GM21619 (cell line): ENCODE measurements at regions not wholly inside any gene's neighbourhood (a gene's known extent, or its start where the extent isn't known, plus 50 kb on each side); places are given as distances from the start of the nearest gene placed in this dataset.
"Not testable (repeated sequence)": the region's sequence is repeated elsewhere in the genome, so short reads cannot be mapped to it uniquely, and the experiment has no call there.

Experiments
- ATAC-seq: cut with Tn5 transposase; IDR thresholded peaks from one replicate; pipeline ENCODE4 v1.9.1; 2021; ENCODE audit not compliant: unreplicated experiment

- ATAC-seq, result no peak
Measured at GRCh38 chr3:160047876-160048275, 59.2 kb downstream of the IL12A start.

- no peak for ATAC-seq
Measured at GRCh38 chr3:160049038-160049437, 60.4 kb downstream of the IL12A start.

- ATAC-seq, result no peak
Measured at GRCh38 chr3:160049565-160049964, 60.9 kb downstream of the IL12A start.

- ATAC-seq, result no peak
Measured at GRCh38 chr3:160049988-160050387, 61.4 kb downstream of the IL12A start.

GRCh38 chr3:160052385-160053047 lies 63.9 kb downstream of the IL12A start:
- ATAC-seq, result no peak

- ATAC-seq, result no peak
Measured at GRCh38 chr3:160053048-160053391, 64.4 kb downstream of the IL12A start.

GRCh38 chr3:160054862-160055261 lies 66.2 kb downstream of the IL12A start:
- ATAC-seq, result not testable (repeated sequence)

- no peak for ATAC-seq
Measured at GRCh38 chr3:160055659-160056058, 67.0 kb downstream of the IL12A start.

GRCh38 chr3:160057331-160057730 lies 68.7 kb downstream of the IL12A start:
- ATAC-seq, result no peak

- ATAC-seq, result no peak
Measured at GRCh38 chr3:160060409-160061027, 71.9 kb downstream of the IL12A start.

GRCh38 chr3:160061525-160061924 lies 72.9 kb downstream of the IL12A start:
- no peak for ATAC-seq

- no peak for ATAC-seq
Measured at GRCh38 chr3:160065282-160065681, 76.6 kb downstream of the IL12A start.

- ATAC-seq, result no peak
Measured at GRCh38 chr3:160065786-160066185, 77.2 kb downstream of the IL12A start.

GRCh38 chr3:160069986-160070385 lies 81.4 kb downstream of the IL12A start:
- ATAC-seq, result no peak

GRCh38 chr3:160076519-160076918 lies 87.9 kb downstream of the IL12A start:
- ATAC-seq, result no peak

- no peak for ATAC-seq
Measured at GRCh38 chr3:160078533-160078932, 89.9 kb downstream of the IL12A start.

GRCh38 chr3:160081958-160082533 lies 93.4 kb downstream of the IL12A start:
- ATAC-seq, result no peak

- ATAC-seq, result no peak
Measured at GRCh38 chr3:160084998-160085397, 96.4 kb downstream of the IL12A start.

- ATAC-seq, result no peak
Measured at GRCh38 chr3:160088492-160089137, 100.0 kb downstream of the IL12A start.

GRCh38 chr3:160090653-160091052 lies 102.0 kb downstream of the IL12A start:
- ATAC-seq, result no peak

- no peak for ATAC-seq
Measured at GRCh38 chr3:160091441-160091840, 102.8 kb downstream of the IL12A start.

- no peak for ATAC-seq
Measured at GRCh38 chr3:160092760-160093159, 104.1 kb downstream of the IL12A start.
